ENCODE measurements at regions not wholly inside any gene's neighbourhood (a gene's known extent, or its start where the extent isn't known, plus 50 kb on each side); places are given as distances from the start of the nearest gene placed in this dataset.

DNA sequence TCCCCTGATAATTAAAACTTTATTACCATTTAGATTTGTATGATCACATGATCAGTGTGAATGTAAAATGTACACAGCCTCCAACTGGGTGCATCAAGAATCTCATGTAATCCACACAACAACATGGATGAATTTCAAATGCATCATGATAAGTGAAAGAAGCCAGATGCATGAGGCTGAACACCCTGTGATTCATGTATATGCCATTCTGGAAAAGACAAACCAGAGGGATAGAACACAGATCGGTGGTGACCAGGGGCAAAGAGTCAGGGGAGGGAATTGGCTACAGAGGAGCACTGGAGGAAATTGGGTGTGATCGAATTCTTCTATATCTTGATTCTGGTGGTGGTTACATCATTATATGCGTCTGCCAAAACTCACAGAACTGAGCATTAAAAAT, 170.7 kb upstream of the SLC24A3 start:
- Histone ChIP-seq H3K79me2 (ENCODE audit: insufficient read depth) (no peaks in the 10 kb centered on the region), H4K20me1 (ENCODE audit: insufficient read depth) (no peaks in the 10 kb centered on the region), H3K9me2 (no peaks in the 10 kb centered on the region), H3F3A (replicated peaks; ENCODE audit: insufficient read depth) (no peaks in the 10 kb centered on the region), H2AFZ (ENCODE audit: low read depth) (no peak overlapping the region), H3K9me3 (no peaks in the 10 kb centered on the region), H3K36me3 (replicated peaks in 1 of 2; ENCODE audit: control insufficient read depth in 1 of 2, insufficient read depth in 2 of 2, low read length in 1 of 2) (no peaks in the 10 kb centered on the region), H3K27me3 (ENCODE audit: insufficient read depth) (0 out of 2 replicates have a peak, but pooled peaks cover 5% of the 10 kb centered on the region), H3K4me1 (ENCODE audit: control insufficient read depth in 1 of 2, insufficient read depth in 2 of 2, low read depth in 1 of 2, low read length in 1 of 2) (no peaks in the 10 kb centered on the region; a peak in 1 of 4 replicates), H3K27ac (ENCODE audit: low read depth in 2 of 2, low read length in 1 of 2) (no peak overlapping the region), H3K4me3 (ENCODE audit: low read depth in 2 of 2, low read length in 1 of 2) (no peak overlapping the region), H3K4me2 (no peak overlapping the region), H3K9ac (no peak overlapping the region)
- WGBS (ENCODE audit: low lambda C conversion rate): 0% methylated on average over 3 of the region's 3 CpGs
- POLR2A ChIA-PET: no interaction called here
- no peak for TF ChIP-seq USF1 (IDR thresholded peaks at IDR 0.05; ENCODE audit: borderline replicate concordance, low read depth)
- TF ChIP-seq, protein P1, sequence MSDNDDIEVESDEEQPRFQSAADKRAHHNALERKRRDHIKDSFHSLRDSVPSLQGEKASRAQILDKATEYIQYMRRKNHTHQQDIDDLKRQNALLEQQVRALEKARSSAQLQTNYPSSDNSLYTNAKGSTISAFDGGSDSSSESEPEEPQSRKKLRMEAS (IDR thresholded peaks at IDR 0.05; ENCODE audit: low read depth): no peak
- no peak for TF ChIP-seq GABPA (IDR thresholded peaks at IDR 0.05; ENCODE audit: low read depth)
- no peak for TF ChIP-seq SIN3A (IDR thresholded peaks at IDR 0.05; ENCODE audit: borderline replicate concordance, low read depth, low read length)
- TF ChIP-seq SMC3 (IDR thresholded peaks at IDR 0.05; ENCODE audit: low read depth, low read length): no peak
- TF ChIP-seq, protein P2, sequence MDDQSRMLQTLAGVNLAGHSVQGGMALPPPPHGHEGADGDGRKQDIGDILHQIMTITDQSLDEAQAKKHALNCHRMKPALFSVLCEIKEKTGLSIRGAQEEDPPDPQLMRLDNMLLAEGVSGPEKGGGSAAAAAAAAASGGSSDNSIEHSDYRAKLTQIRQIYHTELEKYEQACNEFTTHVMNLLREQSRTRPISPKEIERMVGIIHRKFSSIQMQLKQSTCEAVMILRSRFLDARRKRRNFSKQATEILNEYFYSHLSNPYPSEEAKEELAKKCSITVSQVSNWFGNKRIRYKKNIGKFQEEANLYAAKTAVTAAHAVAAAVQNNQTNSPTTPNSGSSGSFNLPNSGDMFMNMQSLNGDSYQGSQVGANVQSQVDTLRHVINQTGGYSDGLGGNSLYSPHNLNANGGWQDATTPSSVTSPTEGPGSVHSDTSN (IDR thresholded peaks at IDR 0.05): no peak
- TF ChIP-seq FOXJ3 (CRISPR knock-in tag; IDR thresholded peaks at IDR 0.05): no peak
- no peak for TF ChIP-seq MXI1 (IDR thresholded peaks at IDR 0.05; ENCODE audit: low read depth, low read length)
- TF ChIP-seq, protein P3, sequence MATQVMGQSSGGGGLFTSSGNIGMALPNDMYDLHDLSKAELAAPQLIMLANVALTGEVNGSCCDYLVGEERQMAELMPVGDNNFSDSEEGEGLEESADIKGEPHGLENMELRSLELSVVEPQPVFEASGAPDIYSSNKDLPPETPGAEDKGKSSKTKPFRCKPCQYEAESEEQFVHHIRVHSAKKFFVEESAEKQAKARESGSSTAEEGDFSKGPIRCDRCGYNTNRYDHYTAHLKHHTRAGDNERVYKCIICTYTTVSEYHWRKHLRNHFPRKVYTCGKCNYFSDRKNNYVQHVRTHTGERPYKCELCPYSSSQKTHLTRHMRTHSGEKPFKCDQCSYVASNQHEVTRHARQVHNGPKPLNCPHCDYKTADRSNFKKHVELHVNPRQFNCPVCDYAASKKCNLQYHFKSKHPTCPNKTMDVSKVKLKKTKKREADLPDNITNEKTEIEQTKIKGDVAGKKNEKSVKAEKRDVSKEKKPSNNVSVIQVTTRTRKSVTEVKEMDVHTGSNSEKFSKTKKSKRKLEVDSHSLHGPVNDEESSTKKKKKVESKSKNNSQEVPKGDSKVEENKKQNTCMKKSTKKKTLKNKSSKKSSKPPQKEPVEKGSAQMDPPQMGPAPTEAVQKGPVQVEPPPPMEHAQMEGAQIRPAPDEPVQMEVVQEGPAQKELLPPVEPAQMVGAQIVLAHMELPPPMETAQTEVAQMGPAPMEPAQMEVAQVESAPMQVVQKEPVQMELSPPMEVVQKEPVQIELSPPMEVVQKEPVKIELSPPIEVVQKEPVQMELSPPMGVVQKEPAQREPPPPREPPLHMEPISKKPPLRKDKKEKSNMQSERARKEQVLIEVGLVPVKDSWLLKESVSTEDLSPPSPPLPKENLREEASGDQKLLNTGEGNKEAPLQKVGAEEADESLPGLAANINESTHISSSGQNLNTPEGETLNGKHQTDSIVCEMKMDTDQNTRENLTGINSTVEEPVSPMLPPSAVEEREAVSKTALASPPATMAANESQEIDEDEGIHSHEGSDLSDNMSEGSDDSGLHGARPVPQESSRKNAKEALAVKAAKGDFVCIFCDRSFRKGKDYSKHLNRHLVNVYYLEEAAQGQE (IDR thresholded peaks at IDR 0.05; ENCODE audit: low read depth, low read length): no peak
- no peak for DNase-seq
- CTCF ChIA-PET: interaction anchor here (1.1 kb wide), 1 partner anchor 11 kb away, joined by 3 read pairs; no protein-coding TSS in a partner anchor

DNA sequence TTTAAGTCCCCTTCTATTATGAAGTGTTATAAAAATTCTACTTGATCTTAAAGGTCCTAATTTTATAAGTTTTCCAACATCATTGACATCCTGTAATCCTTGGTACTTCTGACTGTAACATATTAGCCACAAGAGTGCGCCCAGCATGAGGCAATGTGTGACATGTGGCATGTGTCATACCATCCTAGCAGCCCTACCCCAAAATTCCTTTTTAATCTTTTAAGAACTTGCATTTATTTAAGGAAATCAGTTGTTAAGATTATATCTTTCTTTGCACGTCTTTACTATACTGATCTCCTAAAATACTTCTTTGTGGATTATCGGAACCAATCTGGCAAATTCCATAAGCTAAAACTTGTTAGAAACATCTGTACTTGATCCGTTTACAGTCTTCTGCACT, 167.1 kb upstream of the SLC24A3 start:
- Histone ChIP-seq H3K27ac (ENCODE audit: low read depth in 2 of 2, low read length in 1 of 2) (no peak overlapping the region), H2AFZ (ENCODE audit: low read depth) (no peak overlapping the region), H3K4me2 (no peak overlapping the region), H3K79me2 (ENCODE audit: insufficient read depth) (no peaks in the 10 kb centered on the region), H3K9me3 (no peaks in the 10 kb centered on the region), H3K4me3 (ENCODE audit: low read depth in 2 of 2, low read length in 1 of 2) (no peak overlapping the region), H3K4me1 (ENCODE audit: control insufficient read depth in 1 of 2, insufficient read depth in 2 of 2, low read depth in 1 of 2, low read length in 1 of 2) (no peaks in the 10 kb centered on the region; a peak in 1 of 4 replicates), H3K9ac (no peak overlapping the region), H3K9me2 (no peaks in the 10 kb centered on the region), H3K36me3 (replicated peaks in 1 of 2; ENCODE audit: control insufficient read depth in 1 of 2, insufficient read depth in 2 of 2, low read length in 1 of 2) (no peaks in the 10 kb centered on the region), H3K27me3 (ENCODE audit: insufficient read depth) (0 out of 2 replicates have a peak, but pooled peaks cover 5% of the 10 kb centered on the region), H3F3A (replicated peaks; ENCODE audit: insufficient read depth) (no peaks in the 10 kb centered on the region), H4K20me1 (ENCODE audit: insufficient read depth) (no peaks in the 10 kb centered on the region)
- TF ChIP-seq RFX5 (IDR thresholded peaks at IDR 0.05; ENCODE audit: low read length) (no peak), TCF12 (IDR thresholded peaks at IDR 0.05) (no peak), GABPA (IDR thresholded peaks at IDR 0.05; ENCODE audit: low read depth) (no peak), FOXJ3 (CRISPR knock-in tag; IDR thresholded peaks at IDR 0.05) (no peak), POLR2AphosphoS5 (IDR thresholded peaks at IDR 0.05; ENCODE audit: low read depth, low read length) (no peak), USF2 (IDR thresholded peaks at IDR 0.05; ENCODE audit: borderline replicate concordance, low read depth, low read length) (no peak), SMC3 (IDR thresholded peaks at IDR 0.05; ENCODE audit: low read depth, low read length) (no peak), FOXM1 (IDR thresholded peaks at IDR 0.05; ENCODE audit: low read depth) (no peak), EP300 (IDR thresholded peaks at IDR 0.05; ENCODE audit: borderline replicate concordance in 1 of 2, low read depth in 1 of 2, low read length in 1 of 2) (no peak), ELF1 (IDR thresholded peaks at IDR 0.05) (no peak)
- WGBS (ENCODE audit: low lambda C conversion rate): 28% methylated on average over 4 of the region's 4 CpGs
- no peak for DNase-seq
- ChIA-PET CTCF (no interaction called here), POLR2A (no interaction called here)
